HL-60 (cell line): ENCODE measurements at regions not wholly inside any gene's neighbourhood (a gene's known extent, or its start where the extent isn't known, plus 50 kb on each side); places are given as distances from the start of the nearest gene placed in this dataset.

Experiments used
- DNase-seq, 2 experiments: peaks; one replicate each; pipeline ENCODE4 v3.0.0-alpha.2; 2010 to 2020; ENCODE audit warnings: low read depth in 1 of 2, low spot score in 1 of 2
- H3K27ac ChIP-seq: fragments of 250-450 bp; sonication (Bioruptor Pico); replicated peaks from 2 replicates; pipeline ENCODE4 v1.5.1; 2020; ENCODE audit warnings: mild to moderate bottlenecking, moderate library complexity
- H3K27me3 ChIP-seq: fragments of 250-450 bp; sonication (Bioruptor Pico); 2 replicates; pipeline ENCODE4 v1.5.1; 2021; ENCODE audit warnings: mild to moderate bottlenecking, moderate library complexity; ENCODE audit not compliant: insufficient read depth, poor library complexity, severe bottlenecking
- H3K4me3 ChIP-seq: replicated peaks from 2 replicates; pipeline ENCODE4 v1.5.1; 2011; ENCODE audit warnings: mild to moderate bottlenecking, control low read depth, low read length; ENCODE audit not compliant: insufficient read depth
- GABPA ChIP-seq: IDR thresholded peaks from 2 replicates; pipeline ENCODE4 v1.6.1; 2012; ENCODE audit warnings: low read depth
- POLR2AphosphoS5 ChIP-seq: IDR thresholded peaks from 2 replicates; pipeline ENCODE4 v1.6.1; 2012; ENCODE audit warnings: low read depth
- SPI1 ChIP-seq: IDR thresholded peaks from 2 replicates; pipeline ENCODE4 v1.6.1; 2012; ENCODE audit warnings: low read depth, mild to moderate bottlenecking, borderline replicate concordance
- TF ChIP-seq, protein P1 (sequence below): IDR thresholded peaks from 2 replicates; pipeline ENCODE4 v1.6.1; 2012; ENCODE audit warnings: low read depth; ENCODE audit not compliant: insufficient replicate concordance
- TF ChIP-seq, protein P2 (sequence below): IDR thresholded peaks from one replicate; pipeline ENCODE4 v1.5.1; 2011; ENCODE audit warnings: low read length, control low read depth, inconsistent platforms; ENCODE audit not compliant: insufficient read depth

DNA sequence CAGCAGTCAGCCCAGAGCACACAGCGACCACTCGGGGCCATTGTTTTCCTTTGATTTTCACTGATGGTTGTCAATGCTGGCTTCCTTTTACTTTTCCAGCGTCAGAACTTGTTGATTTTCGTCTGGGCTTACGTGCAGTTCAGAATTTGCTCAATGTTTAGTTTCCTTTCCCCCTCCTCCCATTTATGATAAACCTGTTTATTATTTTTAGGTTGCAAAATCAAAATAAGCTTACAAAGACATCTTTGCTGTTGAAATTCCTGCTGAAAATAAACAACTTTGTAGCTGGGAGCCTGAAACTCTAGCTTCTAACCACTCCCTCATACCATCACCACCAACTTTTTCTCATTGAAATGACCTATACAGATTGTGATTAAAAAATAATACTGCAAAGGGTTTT lies 83.1 kb upstream of the LYZL1 start:
- H3K27ac ChIP-seq, result no peak overlapping the region
- DNase-seq, result no peak
- TF ChIP-seq GABPA, result no peak
- TF ChIP-seq, protein P1, sequence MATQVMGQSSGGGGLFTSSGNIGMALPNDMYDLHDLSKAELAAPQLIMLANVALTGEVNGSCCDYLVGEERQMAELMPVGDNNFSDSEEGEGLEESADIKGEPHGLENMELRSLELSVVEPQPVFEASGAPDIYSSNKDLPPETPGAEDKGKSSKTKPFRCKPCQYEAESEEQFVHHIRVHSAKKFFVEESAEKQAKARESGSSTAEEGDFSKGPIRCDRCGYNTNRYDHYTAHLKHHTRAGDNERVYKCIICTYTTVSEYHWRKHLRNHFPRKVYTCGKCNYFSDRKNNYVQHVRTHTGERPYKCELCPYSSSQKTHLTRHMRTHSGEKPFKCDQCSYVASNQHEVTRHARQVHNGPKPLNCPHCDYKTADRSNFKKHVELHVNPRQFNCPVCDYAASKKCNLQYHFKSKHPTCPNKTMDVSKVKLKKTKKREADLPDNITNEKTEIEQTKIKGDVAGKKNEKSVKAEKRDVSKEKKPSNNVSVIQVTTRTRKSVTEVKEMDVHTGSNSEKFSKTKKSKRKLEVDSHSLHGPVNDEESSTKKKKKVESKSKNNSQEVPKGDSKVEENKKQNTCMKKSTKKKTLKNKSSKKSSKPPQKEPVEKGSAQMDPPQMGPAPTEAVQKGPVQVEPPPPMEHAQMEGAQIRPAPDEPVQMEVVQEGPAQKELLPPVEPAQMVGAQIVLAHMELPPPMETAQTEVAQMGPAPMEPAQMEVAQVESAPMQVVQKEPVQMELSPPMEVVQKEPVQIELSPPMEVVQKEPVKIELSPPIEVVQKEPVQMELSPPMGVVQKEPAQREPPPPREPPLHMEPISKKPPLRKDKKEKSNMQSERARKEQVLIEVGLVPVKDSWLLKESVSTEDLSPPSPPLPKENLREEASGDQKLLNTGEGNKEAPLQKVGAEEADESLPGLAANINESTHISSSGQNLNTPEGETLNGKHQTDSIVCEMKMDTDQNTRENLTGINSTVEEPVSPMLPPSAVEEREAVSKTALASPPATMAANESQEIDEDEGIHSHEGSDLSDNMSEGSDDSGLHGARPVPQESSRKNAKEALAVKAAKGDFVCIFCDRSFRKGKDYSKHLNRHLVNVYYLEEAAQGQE, result no peak
- TF ChIP-seq, protein P2, sequence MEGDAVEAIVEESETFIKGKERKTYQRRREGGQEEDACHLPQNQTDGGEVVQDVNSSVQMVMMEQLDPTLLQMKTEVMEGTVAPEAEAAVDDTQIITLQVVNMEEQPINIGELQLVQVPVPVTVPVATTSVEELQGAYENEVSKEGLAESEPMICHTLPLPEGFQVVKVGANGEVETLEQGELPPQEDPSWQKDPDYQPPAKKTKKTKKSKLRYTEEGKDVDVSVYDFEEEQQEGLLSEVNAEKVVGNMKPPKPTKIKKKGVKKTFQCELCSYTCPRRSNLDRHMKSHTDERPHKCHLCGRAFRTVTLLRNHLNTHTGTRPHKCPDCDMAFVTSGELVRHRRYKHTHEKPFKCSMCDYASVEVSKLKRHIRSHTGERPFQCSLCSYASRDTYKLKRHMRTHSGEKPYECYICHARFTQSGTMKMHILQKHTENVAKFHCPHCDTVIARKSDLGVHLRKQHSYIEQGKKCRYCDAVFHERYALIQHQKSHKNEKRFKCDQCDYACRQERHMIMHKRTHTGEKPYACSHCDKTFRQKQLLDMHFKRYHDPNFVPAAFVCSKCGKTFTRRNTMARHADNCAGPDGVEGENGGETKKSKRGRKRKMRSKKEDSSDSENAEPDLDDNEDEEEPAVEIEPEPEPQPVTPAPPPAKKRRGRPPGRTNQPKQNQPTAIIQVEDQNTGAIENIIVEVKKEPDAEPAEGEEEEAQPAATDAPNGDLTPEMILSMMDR, result no peak
- TF ChIP-seq POLR2AphosphoS5, result no peak
- TF ChIP-seq SPI1, result no peak
- H3K4me3 ChIP-seq, result no peak overlapping the region
- H3K27me3 ChIP-seq, result no peaks in the 10 kb centered on the region

DNA sequence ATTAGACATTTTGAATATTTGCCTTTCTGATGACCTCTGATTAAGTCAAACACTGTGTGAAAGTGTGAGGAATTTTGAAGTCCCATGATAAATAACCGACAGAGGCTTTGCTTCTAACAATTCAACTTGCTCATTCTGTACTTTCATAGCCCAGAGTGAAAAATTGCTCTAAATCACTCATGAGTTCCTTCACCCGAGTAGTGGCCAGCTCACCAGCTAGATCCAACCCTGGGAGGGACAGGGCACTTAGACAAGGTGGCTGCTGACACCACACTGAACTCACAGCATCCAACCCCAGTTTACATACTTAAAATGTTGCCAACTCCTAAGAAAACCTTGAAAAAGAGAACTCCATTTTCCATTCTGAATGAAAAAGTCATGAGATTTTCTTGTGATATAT lies 80.0 kb upstream of the LYZL1 start:
- no peak for DNase-seq

DNA sequence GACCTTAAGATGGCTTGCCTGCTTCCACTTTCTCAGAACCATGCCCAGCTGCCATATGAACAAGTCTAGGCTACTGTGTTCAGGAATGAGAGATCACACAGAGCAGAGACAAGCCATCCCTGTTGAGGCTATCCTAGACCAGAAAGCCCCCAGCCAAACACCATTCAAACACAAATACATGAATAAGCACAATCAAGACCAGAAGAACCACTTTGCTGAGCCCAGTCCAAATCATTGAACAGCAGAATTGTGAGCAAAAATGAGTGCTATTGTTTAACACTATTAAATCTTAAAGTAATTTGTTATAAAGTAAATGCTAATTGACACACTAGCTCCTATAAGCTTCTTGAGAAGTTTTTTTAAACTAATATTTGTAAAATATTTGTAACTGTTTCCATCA lies 79.0 kb upstream of the LYZL1 start:
- Histone ChIP-seq H3K27ac (no peak overlapping the region), H3K27me3 (no peaks in the 10 kb centered on the region), H3K4me3 (no peak overlapping the region)
- no peak for DNase-seq
- TF ChIP-seq GABPA, result no peak
- TF ChIP-seq, protein P1, result no peak
- TF ChIP-seq, protein P2, result no peak
- TF ChIP-seq POLR2AphosphoS5, result no peak
- TF ChIP-seq SPI1, result no peak

More for the DNA sequence above, 80.0 kb upstream of the LYZL1 start:
- Histone ChIP-seq H3K4me3 (no peak overlapping the region), H3K27me3 (no peaks in the 10 kb centered on the region), H3K27ac (no peak overlapping the region)
- TF ChIP-seq GABPA (no peak), SPI1 (no peak), POLR2AphosphoS5 (no peak)
- TF ChIP-seq, protein P2, result no peak
- TF ChIP-seq, protein P1, result no peak
